ENCODE measurements at regions not wholly inside any gene's neighbourhood (a gene's known extent, or its start where the extent isn't known, plus 50 kb on each side); places are given as distances from the start of the nearest gene placed in this dataset.

DNA sequence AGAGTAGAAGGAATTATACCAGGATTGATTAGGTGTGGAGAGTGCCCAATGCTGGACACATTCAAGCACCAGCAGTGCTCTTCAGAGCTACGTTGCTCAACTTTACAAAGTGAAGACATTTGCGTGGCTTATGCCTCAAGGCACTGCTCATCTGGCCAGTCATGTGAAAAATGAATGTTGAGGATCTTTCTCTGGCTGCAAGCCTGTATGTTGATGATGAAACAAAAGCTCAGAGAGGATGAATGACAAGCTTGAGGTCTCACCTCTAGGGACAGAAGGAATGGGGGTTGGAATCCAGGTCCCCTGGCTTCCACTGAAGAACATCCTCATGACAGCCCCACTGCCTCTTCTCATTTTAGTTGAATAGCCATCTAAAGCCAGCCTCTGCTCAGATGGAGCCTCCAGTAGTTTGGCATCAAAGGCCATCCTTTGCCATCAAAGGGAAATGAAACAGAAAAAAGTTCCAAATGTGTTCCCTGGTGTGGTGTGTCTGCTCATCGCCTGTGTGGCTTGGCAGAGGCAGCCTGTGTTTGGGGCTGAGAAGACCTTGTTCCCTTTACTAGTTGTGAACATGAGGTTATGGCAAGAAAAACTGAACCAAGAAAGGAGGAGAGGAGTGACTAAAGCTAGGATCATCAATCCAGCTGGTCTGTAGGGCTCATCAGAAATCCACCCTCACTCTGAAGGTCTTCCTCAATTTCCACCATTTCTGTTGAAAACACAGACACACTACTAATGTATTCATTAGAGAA, 114.0 kb upstream of the KL start:
- CTCF ChIA-PET: interaction anchor here (1.1 kb wide), 1 partner anchor 8 kb away, joined by 6 read pairs; no protein-coding TSS in a partner anchor
- H3K36me3 Mint-ChIP-seq (ENCODE audit: low read depth): peaks cover 2% of the 10 kb centered on the region

DNA sequence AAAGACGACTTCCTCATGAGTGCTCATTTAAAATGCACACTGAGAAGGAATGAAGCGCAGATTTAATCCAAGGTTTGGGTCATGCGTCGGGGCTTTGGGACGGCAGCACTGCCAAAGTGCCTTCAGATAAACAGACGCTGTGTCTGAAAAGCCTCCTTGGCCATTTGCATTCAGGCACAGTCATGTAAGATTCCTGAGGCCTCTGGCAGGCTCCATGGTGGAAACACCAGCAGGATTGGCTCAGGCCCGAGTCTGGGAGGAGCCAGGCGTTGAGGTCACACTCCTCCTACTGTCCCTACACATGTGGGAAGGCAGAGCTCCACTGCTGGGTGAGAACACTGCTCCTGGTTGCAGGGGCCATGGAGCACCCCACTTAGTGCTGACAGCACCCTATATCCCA, 113.3 kb upstream of the KL start:
- CTCF ChIA-PET: no interaction called here
- Mint-ChIP-seq H3K9me3 (ENCODE audit: insufficient read depth) (peaks cover 9% of the 10 kb centered on the region), H3K27me3 (ENCODE audit: low read depth) (no peaks in the 10 kb centered on the region), H3K36me3 (ENCODE audit: low read depth) (peaks cover 4% of the 10 kb centered on the region), H3K4me3 (no peak overlapping the region), H3K27ac (no peak overlapping the region), H3K4me1 (ENCODE audit: low read depth) (peaks cover 41% of the 10 kb centered on the region)
- POLR2A ChIA-PET: no interaction called here
- ATAC-seq: no peak
- no peak for DNase-seq

More for the DNA sequence above, 114.0 kb upstream of the KL start:
- ATAC-seq (no peak), DNase-seq (no peak)
- Mint-ChIP-seq H3K27me3 (ENCODE audit: low read depth) (no peaks in the 10 kb centered on the region), H3K4me1 (ENCODE audit: low read depth) (peaks cover 39% of the 10 kb centered on the region), H3K27ac (no peak overlapping the region), H3K9me3 (ENCODE audit: insufficient read depth) (peaks cover 9% of the 10 kb centered on the region), H3K4me3 (no peak overlapping the region)
- POLR2A ChIA-PET: no interaction called here

DNA sequence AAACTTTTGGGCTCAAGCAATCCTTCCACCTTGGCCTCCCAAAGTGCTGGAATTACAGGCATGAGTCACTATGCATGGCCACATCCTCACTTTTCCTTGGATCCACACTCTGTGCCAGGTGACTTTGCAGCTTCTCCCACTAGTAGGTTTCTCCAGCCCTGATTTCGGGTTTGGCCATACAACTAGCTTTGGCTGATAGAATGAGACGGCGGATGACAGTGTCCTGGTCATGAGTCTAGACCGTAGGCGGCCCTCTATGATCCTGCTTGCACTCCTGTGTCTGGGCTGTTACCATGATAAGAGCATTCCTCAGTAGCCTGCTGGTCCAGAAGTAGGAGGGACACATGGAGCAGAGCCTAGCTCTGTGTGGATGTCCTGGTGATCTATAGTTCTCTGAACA, 112.5 kb upstream of the KL start:
- peaks cover 9% of the 10 kb centered on the region for H3K9me3 Mint-ChIP-seq (ENCODE audit: insufficient read depth)
- no peak for ATAC-seq
- H3K4me1 Mint-ChIP-seq (ENCODE audit: low read depth): peaks cover 41% of the 10 kb centered on the region
- no peaks in the 10 kb centered on the region for H3K27me3 Mint-ChIP-seq (ENCODE audit: low read depth)
- H3K36me3 Mint-ChIP-seq (ENCODE audit: low read depth): peaks cover 4% of the 10 kb centered on the region
- ChIA-PET POLR2A (interaction anchor here (0.9 kb wide), 1 partner anchor 316 kb away, joined by 3 read pairs; no protein-coding TSS in a partner anchor), CTCF (no interaction called here)
- no peak for DNase-seq
- H3K27ac Mint-ChIP-seq: no peak overlapping the region
- H3K4me3 Mint-ChIP-seq: no peak overlapping the region

DNA sequence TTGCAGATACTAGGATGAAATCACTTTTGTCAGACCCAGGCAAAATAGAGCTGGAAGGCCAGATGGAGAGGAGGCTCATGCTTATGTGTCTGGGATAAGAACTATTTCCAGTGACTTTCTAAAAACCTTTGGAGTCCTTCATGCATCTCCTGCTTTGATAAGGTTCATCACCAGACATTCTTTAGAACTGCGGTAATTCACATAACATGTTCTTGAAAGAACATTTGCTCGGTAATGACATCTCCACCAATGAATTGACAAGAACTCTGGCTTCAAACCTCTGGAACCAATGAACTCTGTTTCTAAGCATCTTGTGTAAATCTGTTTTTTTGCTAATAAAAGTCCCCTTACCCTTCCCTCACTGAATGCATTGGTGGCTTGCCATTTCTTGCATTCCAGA, 112.0 kb upstream of the KL start:
- ChIA-PET CTCF (no interaction called here), POLR2A (interaction anchor here (0.9 kb wide), 1 partner anchor 317 kb away, joined by 3 read pairs; no protein-coding TSS in a partner anchor)
- peaks cover 4% of the 10 kb centered on the region for H3K36me3 Mint-ChIP-seq (ENCODE audit: low read depth)
- H3K4me1 Mint-ChIP-seq (ENCODE audit: low read depth): peaks cover 41% of the 10 kb centered on the region
- peaks cover 9% of the 10 kb centered on the region for H3K9me3 Mint-ChIP-seq (ENCODE audit: insufficient read depth)
- no peaks in the 10 kb centered on the region for H3K27me3 Mint-ChIP-seq (ENCODE audit: low read depth)
- peak overlapping the region; percentile 39 for H3K27ac Mint-ChIP-seq
- ATAC-seq (no peak), DNase-seq (no peak)
- no peak overlapping the region for H3K4me3 Mint-ChIP-seq

DNA sequence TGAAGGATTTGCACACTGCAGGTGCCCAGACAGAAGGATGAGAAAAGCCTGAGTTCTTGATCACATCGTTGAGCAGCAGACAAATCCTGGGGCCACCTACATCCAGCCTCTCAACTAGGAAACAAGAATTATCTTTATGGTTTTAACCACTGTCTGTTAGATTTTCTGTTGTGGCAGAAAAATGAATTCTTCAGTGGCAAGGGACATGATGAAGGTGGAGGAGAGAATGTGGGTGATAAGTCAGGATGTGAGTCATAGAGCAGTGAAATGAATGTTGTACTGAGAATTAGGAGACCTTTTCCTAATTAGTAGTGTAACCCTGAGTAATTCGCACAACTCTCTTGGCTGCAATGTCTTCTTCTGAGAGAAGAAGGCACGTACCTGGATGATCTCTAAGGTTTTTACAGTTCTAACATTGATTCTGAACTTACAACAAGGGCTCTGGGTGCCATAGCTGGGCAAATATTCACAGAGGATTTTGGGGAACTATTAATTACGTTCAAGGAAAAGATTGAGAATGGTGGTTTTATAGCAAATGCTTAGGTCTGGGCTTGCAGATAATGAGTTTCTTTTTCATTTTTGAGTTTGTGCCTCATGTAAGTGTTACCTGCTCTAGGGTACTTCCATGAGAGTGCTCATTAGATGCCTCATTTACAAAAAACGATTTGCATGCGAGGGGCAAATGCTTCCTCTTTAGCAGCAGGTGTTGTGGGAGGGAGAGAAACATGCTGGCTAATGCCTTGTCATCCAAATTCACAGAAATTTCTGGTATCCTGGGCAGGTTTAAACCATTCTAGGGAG, 111.0 kb upstream of the KL start:
- CTCF ChIA-PET: interaction anchor here (0.6 to 1.3 kb wide), 2 partner anchors 17 to 938 kb away, joined by 3 read pairs; no protein-coding TSS in a partner anchor
- peak overlapping the region; percentile 81 for H3K27ac Mint-ChIP-seq
- H3K4me1 Mint-ChIP-seq (ENCODE audit: low read depth): peaks cover 45% of the 10 kb centered on the region
- POLR2A ChIA-PET: no interaction called here
- H3K27me3 Mint-ChIP-seq (ENCODE audit: low read depth): no peaks in the 10 kb centered on the region
- peaks cover 7% of the 10 kb centered on the region for H3K9me3 Mint-ChIP-seq (ENCODE audit: insufficient read depth)
- peak; percentile 31 for DNase-seq
- peak overlapping the region; percentile 32 for H3K4me3 Mint-ChIP-seq
- H3K36me3 Mint-ChIP-seq (ENCODE audit: low read depth): peaks cover 4% of the 10 kb centered on the region
- ATAC-seq: peak; percentile 90

DNA sequence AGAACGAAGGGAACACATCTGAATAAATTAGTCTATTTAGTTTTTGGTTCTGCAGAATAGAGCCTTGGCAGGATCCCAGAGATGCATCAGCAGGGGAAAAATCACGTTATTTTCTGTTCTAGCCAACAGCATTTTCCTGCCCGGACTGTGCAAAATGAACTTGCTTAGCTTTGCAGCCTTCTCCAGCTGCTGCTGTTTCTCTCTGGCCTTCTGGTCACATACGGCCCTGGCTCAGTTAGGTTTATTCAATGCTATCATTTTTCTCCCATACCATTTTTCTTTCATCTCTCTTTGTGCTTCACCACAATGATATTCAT, 110.4 kb upstream of the KL start:
- H3K4me3 Mint-ChIP-seq: peak overlapping the region; percentile 32
- H3K27me3 Mint-ChIP-seq (ENCODE audit: low read depth): no peaks in the 10 kb centered on the region
- peaks cover 4% of the 10 kb centered on the region for H3K9me3 Mint-ChIP-seq (ENCODE audit: insufficient read depth)
- ATAC-seq: no peak
- DNase-seq: no peak
- ChIA-PET POLR2A (no interaction called here), CTCF (interaction anchor here (0.6 to 1.3 kb wide), 3 partner anchors 17 to 938 kb away, joined by 3 read pairs; no protein-coding TSS in a partner anchor)
- H3K4me1 Mint-ChIP-seq (ENCODE audit: low read depth): peaks cover 51% of the 10 kb centered on the region
- peaks cover 4% of the 10 kb centered on the region for H3K36me3 Mint-ChIP-seq (ENCODE audit: low read depth)
- peak overlapping the region; percentile 81 for H3K27ac Mint-ChIP-seq

DNA sequence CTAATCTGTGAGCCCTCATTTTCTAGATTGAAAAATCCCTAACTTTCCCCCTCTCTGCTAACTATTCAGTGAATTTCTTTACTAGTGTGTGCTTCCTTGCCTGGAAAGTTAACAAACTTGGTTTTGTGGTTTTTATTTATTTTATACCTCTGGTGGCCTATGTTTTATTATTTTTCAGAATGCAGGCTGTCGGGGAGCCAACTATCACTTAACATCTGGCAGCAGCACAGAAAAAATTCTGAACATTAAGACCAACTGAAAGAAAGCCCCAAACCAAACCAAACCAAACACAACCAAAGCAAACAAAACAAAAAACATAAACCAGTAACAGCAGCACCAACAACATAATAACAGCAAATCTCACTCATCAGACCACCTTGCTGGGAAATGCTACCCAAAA, 109.0 kb upstream of the KL start:
- DNase-seq: no peak
- H3K27ac Mint-ChIP-seq: no peak overlapping the region
- POLR2A ChIA-PET: no interaction called here
- peaks cover 2% of the 10 kb centered on the region for H3K36me3 Mint-ChIP-seq (ENCODE audit: low read depth)
- no peaks in the 10 kb centered on the region for H3K9me3 Mint-ChIP-seq (ENCODE audit: insufficient read depth)
- H3K27me3 Mint-ChIP-seq (ENCODE audit: low read depth): no peaks in the 10 kb centered on the region
- no peak overlapping the region for H3K4me3 Mint-ChIP-seq
- ATAC-seq: no peak
- CTCF ChIA-PET: no interaction called here
- peaks cover 58% of the 10 kb centered on the region for H3K4me1 Mint-ChIP-seq (ENCODE audit: low read depth)

DNA sequence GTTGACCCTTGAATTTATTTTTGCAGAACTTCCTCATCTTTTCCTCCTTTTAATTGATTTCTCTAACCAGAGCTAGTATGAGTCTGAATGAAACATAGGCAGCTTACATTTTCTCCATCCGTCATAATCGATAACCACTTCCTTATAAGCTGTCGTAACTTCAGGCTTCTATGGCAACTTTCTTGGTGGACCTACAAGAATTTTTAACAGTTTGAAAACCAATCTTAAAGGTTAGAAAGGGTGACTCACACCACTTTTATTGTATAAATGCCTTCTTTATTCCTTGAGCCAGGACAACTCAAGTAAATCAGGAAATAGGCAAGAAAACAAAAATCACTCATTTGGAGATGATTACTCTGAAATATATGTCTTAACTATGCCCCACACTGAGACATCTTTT, 105.7 kb upstream of the KL start:
- H3K27me3 Mint-ChIP-seq (ENCODE audit: low read depth): no peaks in the 10 kb centered on the region
- ChIA-PET POLR2A (no interaction called here), CTCF (interaction anchor here (0.6 to 2.0 kb wide), 19 partner anchors 9 to 325 kb away, joined by 3 to 14 read pairs (median 4); partner anchors contain the start of gene PDS5B)
- peaks cover 2% of the 10 kb centered on the region for H3K36me3 Mint-ChIP-seq (ENCODE audit: low read depth)
- no peak for DNase-seq
- H3K4me1 Mint-ChIP-seq (ENCODE audit: low read depth): peaks cover 34% of the 10 kb centered on the region
- H3K4me3 Mint-ChIP-seq: no peak overlapping the region
- H3K9me3 Mint-ChIP-seq (ENCODE audit: insufficient read depth): no peaks in the 10 kb centered on the region
- ATAC-seq: no peak
- H3K27ac Mint-ChIP-seq: no peak overlapping the region

DNA sequence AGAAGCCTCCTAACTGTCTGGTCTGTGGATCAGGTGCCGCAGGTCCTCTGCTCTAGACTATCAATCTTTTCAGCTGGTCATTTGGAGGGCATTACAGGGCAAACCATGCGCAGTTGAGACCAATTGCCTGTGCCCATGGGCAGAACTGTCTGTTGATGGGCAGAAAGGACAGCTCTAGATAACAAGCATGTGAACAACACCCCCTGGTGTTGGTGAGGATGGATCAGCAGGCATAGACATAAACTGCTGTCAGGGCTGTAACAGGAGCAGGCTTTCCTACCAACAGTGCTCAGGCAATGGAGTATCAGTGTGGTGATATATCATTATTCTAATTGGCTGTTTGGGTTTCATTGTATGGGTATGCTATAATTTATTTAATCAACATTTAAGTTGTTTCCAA, 104.7 kb upstream of the KL start:
- CTCF ChIA-PET: interaction anchor here (0.7 to 2.0 kb wide), 19 partner anchors 10 to 326 kb away, joined by 3 to 14 read pairs (median 3); partner anchors contain the start of genes KL and PDS5B
- H3K36me3 Mint-ChIP-seq (ENCODE audit: low read depth): peaks cover 5% of the 10 kb centered on the region
- H3K27me3 Mint-ChIP-seq (ENCODE audit: low read depth): no peaks in the 10 kb centered on the region
- peak; percentile 95 for ATAC-seq
- DNase-seq: peak; percentile 56
- H3K9me3 Mint-ChIP-seq (ENCODE audit: insufficient read depth): no peaks in the 10 kb centered on the region
- H3K4me3 Mint-ChIP-seq: no peak overlapping the region
- H3K4me1 Mint-ChIP-seq (ENCODE audit: low read depth): peaks cover 26% of the 10 kb centered on the region
- no peak overlapping the region for H3K27ac Mint-ChIP-seq
- POLR2A ChIA-PET: no interaction called here

DNA sequence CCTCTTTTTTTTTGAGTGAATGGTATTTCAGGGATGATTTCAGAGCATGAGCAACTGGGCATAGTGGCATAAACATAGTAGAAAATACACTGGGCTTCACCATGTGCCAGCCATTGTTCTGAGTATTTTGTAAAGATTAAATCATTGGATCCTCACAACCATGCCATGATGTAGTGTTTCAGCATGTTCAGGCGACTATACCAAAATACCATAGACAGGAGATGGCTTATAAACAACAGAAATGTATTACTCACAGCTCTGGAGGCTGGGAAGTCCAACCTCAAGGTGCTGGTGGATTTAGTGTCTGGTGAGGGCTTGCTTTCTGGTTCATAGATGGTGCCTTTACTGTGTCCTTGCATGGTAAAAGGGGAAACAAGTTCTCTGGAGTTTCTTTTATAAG, 101.5 kb upstream of the KL start:
- Mint-ChIP-seq H3K36me3 (ENCODE audit: low read depth) (peaks cover 10% of the 10 kb centered on the region), H3K9me3 (ENCODE audit: insufficient read depth) (peaks cover 9% of the 10 kb centered on the region), H3K4me1 (ENCODE audit: low read depth) (peaks cover 20% of the 10 kb centered on the region), H3K4me3 (no peak overlapping the region), H3K27ac (no peak overlapping the region), H3K27me3 (ENCODE audit: low read depth) (no peaks in the 10 kb centered on the region)
- DNase-seq (no peak), ATAC-seq (no peak)
- ChIA-PET POLR2A (no interaction called here), CTCF (interaction anchor here (1.5 kb wide), 1 partner anchor 26 kb away, joined by 3 read pairs; no protein-coding TSS in a partner anchor)

DNA sequence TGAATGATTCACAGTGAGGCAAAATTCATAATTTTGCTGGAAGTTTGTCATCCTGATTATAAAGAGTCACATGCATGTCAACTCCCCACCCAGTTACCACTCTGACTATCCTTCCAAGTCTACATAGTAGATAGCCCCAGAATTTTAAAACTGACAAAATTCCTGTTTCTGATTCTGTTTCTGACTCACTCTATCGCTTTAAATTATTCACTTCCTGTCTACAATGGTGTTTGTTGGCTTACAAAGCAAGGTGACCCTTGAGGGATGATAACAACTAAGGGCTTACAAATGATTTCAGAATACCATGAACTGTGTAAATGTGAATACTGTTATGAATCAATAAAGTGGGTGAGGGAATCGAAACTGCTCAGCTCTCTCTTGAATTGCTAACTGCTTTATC, 98.7 kb upstream of the KL start:
- H3K9me3 Mint-ChIP-seq (ENCODE audit: insufficient read depth): peaks cover 9% of the 10 kb centered on the region
- ATAC-seq: no peak
- H3K27me3 Mint-ChIP-seq (ENCODE audit: low read depth): no peaks in the 10 kb centered on the region
- ChIA-PET CTCF (interaction anchor here (0.6 kb wide), 1 partner anchor 1412 kb away, joined by 3 read pairs; no protein-coding TSS in a partner anchor), POLR2A (no interaction called here)
- no peak overlapping the region for H3K27ac Mint-ChIP-seq
- no peak overlapping the region for H3K4me3 Mint-ChIP-seq
- DNase-seq: no peak
- H3K36me3 Mint-ChIP-seq (ENCODE audit: low read depth): peaks cover 10% of the 10 kb centered on the region
- H3K4me1 Mint-ChIP-seq (ENCODE audit: low read depth): peaks cover 5% of the 10 kb centered on the region

DNA sequence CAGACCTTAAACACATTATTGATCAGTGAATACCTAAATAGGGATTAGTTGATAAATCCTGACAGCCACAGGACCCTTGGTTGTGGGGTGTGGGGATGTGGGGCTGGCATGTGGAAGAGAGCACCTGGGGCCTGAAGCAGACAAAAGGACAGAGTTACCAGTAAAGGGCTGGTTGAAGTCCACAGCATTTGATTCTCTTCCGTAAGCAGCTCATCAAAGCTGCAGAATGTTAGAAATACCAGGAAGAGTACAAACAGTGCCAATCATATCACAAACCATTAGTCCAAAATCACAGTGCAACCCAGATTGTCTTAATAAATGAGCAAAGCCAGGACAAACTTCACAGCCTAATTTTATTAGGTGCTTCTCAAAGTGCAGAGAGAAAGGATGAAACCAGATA, 92.5 kb upstream of the KL start:
- no peaks in the 10 kb centered on the region for H3K9me3 Mint-ChIP-seq (ENCODE audit: insufficient read depth)
- H3K4me1 Mint-ChIP-seq (ENCODE audit: low read depth): no peaks in the 10 kb centered on the region
- ATAC-seq (no peak), DNase-seq (no peak)
- H3K4me3 Mint-ChIP-seq: no peak overlapping the region
- POLR2A ChIA-PET: no interaction called here
- CTCF ChIA-PET: interaction anchor here (1.0 to 1.8 kb wide), 2 partner anchors 10 to 273 kb away, joined by 3 to 4 read pairs; no protein-coding TSS in a partner anchor
- H3K27me3 Mint-ChIP-seq (ENCODE audit: low read depth): peaks cover 2% of the 10 kb centered on the region
- H3K36me3 Mint-ChIP-seq (ENCODE audit: low read depth): no peaks in the 10 kb centered on the region
- no peak overlapping the region for H3K27ac Mint-ChIP-seq
